ENCODE measurements at regions not wholly inside any gene's neighbourhood (a gene's known extent, or its start where the extent isn't known, plus 50 kb on each side); places are given as distances from the start of the nearest gene placed in this dataset.

DNA sequence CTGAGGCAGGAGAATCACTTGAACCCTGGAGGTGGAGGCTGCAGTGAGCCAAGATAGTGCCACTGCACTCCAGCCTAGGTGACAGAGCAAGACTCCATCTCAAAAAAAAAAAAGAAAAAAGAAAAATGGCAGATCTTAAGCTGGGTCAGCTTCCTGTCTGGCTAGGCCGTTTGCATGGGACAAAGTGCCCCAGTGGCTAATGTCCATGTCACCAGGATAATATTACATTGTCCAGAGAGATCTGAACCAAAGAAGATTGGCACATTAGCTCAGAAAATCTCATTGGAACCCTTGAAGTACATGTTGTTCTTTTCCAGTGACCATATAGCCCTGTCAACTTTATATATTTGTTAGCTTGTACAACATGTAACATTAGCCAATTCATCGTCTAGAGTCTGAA lies 59.2 kb upstream of the DAB2IP start:
- 93% methylated on average over 2 of the region's 2 CpGs for WGBS
- Histone ChIP-seq H3K9ac (ENCODE audit: low read depth, low read length) (no peak overlapping the region), H3K4me3 (ENCODE audit: low read length) (no peak overlapping the region), H3K27ac (ENCODE audit: low read depth, low read length) (no peak overlapping the region), H3K9me3 (ENCODE audit: insufficient read depth, low read depth, low read length) (peaks cover 7% of the 10 kb centered on the region; the same call in 1 of the 2 replicates), H3K36me3 (ENCODE audit: insufficient read depth, low read length) (no peaks in the 10 kb centered on the region), H3K4me1 (ENCODE audit: insufficient read depth, low read length) (no peaks in the 10 kb centered on the region), H3K27me3 (ENCODE audit: insufficient read depth, low read length) (no peaks in the 10 kb centered on the region)

DNA sequence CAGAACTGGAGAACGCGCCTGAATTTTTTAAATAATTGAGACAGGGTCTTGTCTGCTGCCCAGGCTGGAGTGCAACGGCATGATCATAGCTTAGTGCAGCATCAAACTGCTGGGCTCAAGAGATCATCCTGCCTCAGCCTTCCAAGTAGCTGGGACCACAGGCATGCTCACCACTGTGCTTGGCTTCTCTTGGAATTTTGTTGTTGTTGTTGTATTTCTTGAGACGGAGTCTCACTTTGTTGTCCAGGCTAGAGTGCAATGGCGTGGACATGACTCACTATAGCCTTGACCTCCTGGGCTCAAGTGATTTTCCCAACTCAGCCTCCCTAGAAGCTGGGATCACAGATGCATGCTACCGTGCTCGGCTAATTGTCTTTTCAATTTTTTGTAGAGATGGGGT lies 58.4 kb upstream of the DAB2IP start:
- no peak overlapping the region for H3K4me3 ChIP-seq (ENCODE audit: low read length)
- 93% methylated on average over 7 of the region's 7 CpGs for WGBS
- H3K36me3 ChIP-seq (ENCODE audit: insufficient read depth, low read length), result no peaks in the 10 kb centered on the region
- H3K27me3 ChIP-seq (ENCODE audit: insufficient read depth, low read length), result no peaks in the 10 kb centered on the region
- peaks cover 10% of the 10 kb centered on the region; the same call in 1 of the 2 replicates for H3K9me3 ChIP-seq (ENCODE audit: insufficient read depth, low read depth, low read length)
- peaks cover 6% of the 10 kb centered on the region; the same call in 1 of the 2 replicates for H3K4me1 ChIP-seq (ENCODE audit: insufficient read depth, low read length)
- no peak overlapping the region for H3K27ac ChIP-seq (ENCODE audit: low read depth, low read length)
- H3K9ac ChIP-seq (ENCODE audit: low read depth, low read length), result no peak overlapping the region

DNA sequence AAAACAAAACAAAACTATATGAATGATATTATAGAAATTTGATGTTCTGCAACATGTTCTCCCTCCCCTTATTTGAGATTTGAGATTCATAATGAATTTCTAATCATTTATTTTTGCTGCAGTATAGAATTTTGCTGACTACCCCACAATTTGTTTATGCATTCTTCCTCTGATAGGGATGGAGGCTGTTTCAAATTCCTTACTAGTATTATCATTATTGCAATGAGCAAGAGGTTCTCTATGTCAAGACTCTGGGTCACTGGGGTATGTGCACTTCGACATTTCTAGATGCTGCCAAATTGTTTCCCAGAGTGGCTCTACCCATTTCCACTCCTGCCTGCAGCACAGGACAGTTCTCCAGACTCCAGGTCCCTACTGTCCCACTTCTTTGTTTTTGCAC lies 54.9 kb upstream of the DAB2IP start:
- WGBS, result 92% methylated on average over 1 of the region's 1 CpG
- Histone ChIP-seq H3K36me3 (ENCODE audit: insufficient read depth, low read length) (no peaks in the 10 kb centered on the region), H3K4me1 (ENCODE audit: insufficient read depth, low read length) (peaks cover 11% of the 10 kb centered on the region; the same call in 1 of the 2 replicates), H3K27me3 (ENCODE audit: insufficient read depth, low read length) (peaks cover 19% of the 10 kb centered on the region), H3K4me3 (ENCODE audit: low read length) (no peak overlapping the region), H3K9ac (ENCODE audit: low read depth, low read length) (no peak overlapping the region), H3K27ac (ENCODE audit: low read depth, low read length) (no peak overlapping the region), H3K9me3 (ENCODE audit: insufficient read depth, low read depth, low read length) (peaks cover 10% of the 10 kb centered on the region; the same call in 1 of the 2 replicates)

DNA sequence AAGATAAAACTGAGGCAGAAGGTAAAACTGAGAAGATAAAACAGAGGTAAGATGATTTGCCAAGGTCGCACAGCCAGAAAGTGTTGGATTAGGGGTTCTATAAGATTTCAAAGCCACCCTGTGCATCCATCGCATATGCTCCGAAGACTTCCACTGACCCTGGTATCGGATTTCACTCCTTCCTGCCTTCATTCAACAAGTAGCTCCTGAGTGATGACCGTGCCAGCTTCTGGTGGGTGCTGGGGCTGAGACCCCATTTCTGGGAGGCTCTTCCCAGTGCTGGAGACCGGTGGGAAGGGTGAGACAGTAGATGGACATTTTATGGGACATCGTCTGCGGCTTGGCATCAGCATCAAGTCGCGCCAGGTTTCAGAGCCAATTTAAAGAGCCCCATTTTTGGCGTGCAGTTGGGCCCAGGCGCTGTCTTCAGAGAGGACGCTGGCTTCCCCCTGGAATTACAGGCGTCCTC lies 53.7 kb upstream of the DAB2IP start:
- H3K27me3 ChIP-seq (ENCODE audit: insufficient read depth, low read length), result peaks cover 20% of the 10 kb centered on the region
- WGBS, result 12% methylated on average over 14 of the region's 14 CpGs
- H3K27ac ChIP-seq (ENCODE audit: low read depth, low read length), result peak overlapping the region; percentile 89; the same call in 1 of the 2 replicates
- peaks cover 11% of the 10 kb centered on the region; the same call in 1 of the 2 replicates for H3K4me1 ChIP-seq (ENCODE audit: insufficient read depth, low read length)
- peak overlapping the region; percentile 65 for H3K9ac ChIP-seq (ENCODE audit: low read depth, low read length)
- peaks cover 10% of the 10 kb centered on the region; the same call in 1 of the 2 replicates for H3K9me3 ChIP-seq (ENCODE audit: insufficient read depth, low read depth, low read length)
- peak overlapping the region; percentile 69 for H3K4me3 ChIP-seq (ENCODE audit: low read length)
- no peaks in the 10 kb centered on the region for H3K36me3 ChIP-seq (ENCODE audit: insufficient read depth, low read length)

DNA sequence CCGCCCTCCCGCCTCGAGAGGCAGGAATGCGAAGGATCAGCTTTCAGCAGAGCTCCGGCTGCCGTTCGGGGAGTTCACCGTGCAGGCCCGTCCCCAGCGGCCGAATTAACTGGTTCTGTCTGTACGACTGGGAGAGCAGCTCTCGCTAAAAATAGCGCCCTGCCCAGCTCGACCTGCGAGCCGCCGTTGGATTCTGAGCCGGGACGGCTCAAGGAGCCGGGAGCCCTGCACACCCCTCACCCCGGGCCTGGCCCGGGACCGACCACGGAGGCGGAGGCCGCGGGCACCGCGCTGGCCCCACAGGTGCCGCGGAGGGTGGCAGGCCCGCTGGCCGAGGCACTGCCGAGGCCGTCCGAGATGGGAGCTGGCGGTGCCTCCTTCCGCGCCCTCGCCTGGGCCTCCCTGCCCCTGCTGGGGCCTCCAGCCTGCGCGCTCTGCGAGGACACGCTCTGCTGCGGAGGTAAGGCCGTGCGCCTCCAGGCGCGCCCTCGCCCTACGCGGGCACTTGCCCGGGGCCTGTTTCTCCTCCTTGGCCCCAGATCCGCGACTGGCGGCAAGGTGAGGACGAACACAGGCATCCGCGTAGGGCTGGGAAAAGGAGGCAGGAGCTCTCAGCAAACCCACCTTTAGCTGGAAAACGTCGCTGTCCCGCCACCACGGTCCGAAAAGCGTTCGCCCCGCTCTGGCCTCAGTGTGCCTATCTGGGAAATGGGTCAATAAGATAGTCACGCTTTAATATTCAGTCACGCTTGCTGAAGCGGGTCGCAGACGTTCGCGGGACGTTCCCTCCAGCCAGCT lies 53.1 kb upstream of the DAB2IP start:
- Histone ChIP-seq H3K4me1 (ENCODE audit: insufficient read depth, low read length) (peaks cover 11% of the 10 kb centered on the region; the same call in 1 of the 2 replicates), H3K4me3 (ENCODE audit: low read length) (peak overlapping the region; percentile 69), H3K27me3 (ENCODE audit: insufficient read depth, low read length) (peaks cover 20% of the 10 kb centered on the region), H3K9me3 (ENCODE audit: insufficient read depth, low read depth, low read length) (peaks cover 10% of the 10 kb centered on the region; the same call in 1 of the 2 replicates), H3K36me3 (ENCODE audit: insufficient read depth, low read length) (no peaks in the 10 kb centered on the region), H3K9ac (ENCODE audit: low read depth, low read length) (peak overlapping the region; percentile 65), H3K27ac (ENCODE audit: low read depth, low read length) (peak overlapping the region; percentile 89; the same call in 1 of the 2 replicates)
- 2% methylated on average over 76 of the region's 76 CpGs for WGBS

DNA sequence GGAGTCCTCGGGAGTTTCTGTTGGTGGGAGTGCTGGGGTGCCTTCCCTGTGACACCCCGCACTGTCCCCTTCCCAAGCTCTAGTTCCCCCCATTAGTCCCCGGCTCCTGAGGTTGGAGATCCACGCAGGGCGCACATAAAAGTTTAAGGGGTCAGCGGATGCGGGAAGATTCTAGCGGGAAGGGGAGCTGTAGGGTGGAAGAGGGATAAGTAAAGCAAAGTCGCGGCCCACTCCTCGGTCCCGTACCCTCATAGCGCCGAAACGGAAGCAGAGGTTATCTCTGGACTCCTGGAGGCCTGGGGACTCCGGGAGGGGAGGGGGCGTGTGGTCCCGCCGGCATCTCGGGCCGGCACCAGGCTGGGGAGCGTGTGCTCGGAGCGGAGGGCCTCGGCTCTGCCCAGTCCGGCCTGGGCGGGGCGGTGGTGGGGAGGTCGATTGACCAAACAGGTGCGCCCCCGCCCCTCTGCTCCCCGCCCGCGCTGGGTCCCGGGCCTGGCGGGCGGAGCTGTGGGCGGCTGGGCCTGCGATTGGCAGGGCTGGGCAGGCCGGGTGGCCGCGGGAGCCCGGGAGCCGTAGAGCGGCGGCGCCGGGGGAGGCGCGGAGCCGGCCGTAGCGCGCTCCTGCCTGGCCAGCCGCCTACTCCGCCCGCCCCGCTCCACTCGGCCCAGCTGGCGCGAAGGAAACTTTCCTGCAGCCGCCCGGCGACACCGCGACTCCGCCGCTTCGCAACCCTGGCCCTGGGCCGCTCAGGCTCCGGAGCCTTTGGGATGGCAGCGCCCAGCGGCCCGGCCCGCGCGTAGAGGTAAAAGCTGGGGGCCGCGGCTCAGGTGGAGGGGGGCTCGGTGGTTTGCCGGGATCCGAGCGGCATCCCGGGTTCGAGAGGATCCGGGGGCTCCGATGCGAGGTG lies 52.2 kb upstream of the DAB2IP start:
- H3K4me1 ChIP-seq (ENCODE audit: insufficient read depth, low read length), result peaks cover 14% of the 10 kb centered on the region; the same call in 1 of the 2 replicates
- no peak overlapping the region for H3K27ac ChIP-seq (ENCODE audit: low read depth, low read length)
- H3K27me3 ChIP-seq (ENCODE audit: insufficient read depth, low read length), result peaks cover 20% of the 10 kb centered on the region
- WGBS, result under 1% methylated on average over 88 of the region's 88 CpGs
- peaks cover 10% of the 10 kb centered on the region; the same call in 1 of the 2 replicates for H3K9me3 ChIP-seq (ENCODE audit: insufficient read depth, low read depth, low read length)
- peak overlapping the region; percentile 69 for H3K4me3 ChIP-seq (ENCODE audit: low read length)
- no peaks in the 10 kb centered on the region for H3K36me3 ChIP-seq (ENCODE audit: insufficient read depth, low read length)
- peak overlapping the region; percentile 66 for H3K9ac ChIP-seq (ENCODE audit: low read depth, low read length)

DNA sequence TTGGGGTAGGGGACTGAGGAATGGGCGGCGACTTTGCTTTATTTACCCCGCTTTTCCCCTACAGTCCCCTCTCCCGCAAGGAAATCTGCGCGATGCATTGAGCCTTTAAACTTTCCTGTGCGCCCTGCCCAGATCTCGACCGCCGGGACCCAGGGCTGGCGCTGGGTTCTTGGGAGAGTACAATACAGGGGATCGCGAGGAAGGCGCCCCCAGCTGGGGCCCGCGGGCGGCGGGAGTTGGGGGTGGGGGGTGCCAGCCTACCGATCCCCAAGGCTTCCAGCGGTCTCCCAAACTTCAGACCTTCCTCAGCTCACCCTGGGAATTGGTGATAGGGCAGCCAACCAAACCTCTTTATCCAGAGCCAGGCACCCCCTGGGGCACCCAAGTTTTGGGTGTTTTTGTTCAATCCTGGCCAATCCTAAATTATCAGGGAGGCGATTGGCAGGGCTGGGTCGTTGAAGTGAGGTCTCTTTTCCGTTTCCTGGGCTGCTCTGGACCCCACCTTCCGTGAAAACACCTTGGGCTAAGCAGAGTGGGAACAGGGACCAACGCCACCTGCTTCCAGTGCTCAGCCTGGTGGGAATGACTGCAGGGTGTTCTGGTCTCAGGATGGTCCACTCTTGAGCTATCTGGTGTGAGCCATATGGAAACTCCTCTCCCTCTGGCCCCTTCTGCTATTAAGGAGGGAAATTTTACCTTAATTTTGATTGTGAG lies 51.4 kb upstream of the DAB2IP start:
- Histone ChIP-seq H3K27me3 (ENCODE audit: insufficient read depth, low read length) (peaks cover 20% of the 10 kb centered on the region), H3K27ac (ENCODE audit: low read depth, low read length) (no peak overlapping the region), H3K9me3 (ENCODE audit: insufficient read depth, low read depth, low read length) (peaks cover 10% of the 10 kb centered on the region; the same call in 1 of the 2 replicates), H3K4me3 (ENCODE audit: low read length) (peak overlapping the region; percentile 69), H3K36me3 (ENCODE audit: insufficient read depth, low read length) (no peaks in the 10 kb centered on the region), H3K9ac (ENCODE audit: low read depth, low read length) (peak overlapping the region; percentile 66), H3K4me1 (ENCODE audit: insufficient read depth, low read length) (peaks cover 19% of the 10 kb centered on the region; the same call in 1 of the 2 replicates)
- WGBS, result 6% methylated on average over 23 of the region's 25 CpGs

DNA sequence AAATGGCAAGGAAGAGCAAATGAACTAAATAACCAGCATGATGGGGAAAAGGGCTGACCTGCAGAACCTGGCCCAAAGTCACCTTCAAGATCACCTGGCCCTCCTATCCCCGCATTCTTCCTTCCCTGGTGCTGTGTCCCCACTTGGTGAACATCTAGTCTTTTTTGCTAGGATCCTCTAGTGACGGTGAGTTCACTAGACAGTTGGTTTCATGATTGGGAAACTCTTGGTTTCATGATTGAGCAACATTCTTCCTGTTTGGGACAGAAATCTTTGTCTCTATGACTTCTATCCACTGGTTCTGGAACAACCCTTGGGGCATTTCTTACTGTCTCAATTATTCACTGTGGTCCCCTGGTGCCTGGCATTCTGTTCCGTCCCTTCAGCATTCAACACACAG lies 50.2 kb upstream of the DAB2IP start:
- 85% methylated on average over 3 of the region's 3 CpGs for WGBS
- Histone ChIP-seq H3K4me1 (ENCODE audit: insufficient read depth, low read length) (peaks cover 19% of the 10 kb centered on the region; the same call in 1 of the 2 replicates), H3K27me3 (ENCODE audit: insufficient read depth, low read length) (peaks cover 20% of the 10 kb centered on the region), H3K27ac (ENCODE audit: low read depth, low read length) (no peak overlapping the region), H3K4me3 (ENCODE audit: low read length) (no peak overlapping the region), H3K9ac (ENCODE audit: low read depth, low read length) (no peak overlapping the region), H3K36me3 (ENCODE audit: insufficient read depth, low read length) (no peaks in the 10 kb centered on the region), H3K9me3 (ENCODE audit: insufficient read depth, low read depth, low read length) (peaks cover 10% of the 10 kb centered on the region; the same call in 1 of the 2 replicates)

Measured in HUES64 (cell line).